H9 (cell line): ENCODE measurements at regions not wholly inside any gene's neighbourhood (a gene's known extent, or its start where the extent isn't known, plus 50 kb on each side); places are given as distances from the start of the nearest gene placed in this dataset.

Experiments
- DNase-seq: peaks from one replicate; pipeline ENCODE4 v3.0.0-alpha.2; 2017
- H2AFZ ChIP-seq: one replicate; pipeline ENCODE4 v1.6.1; 2013; ENCODE audit warnings: mild to moderate bottlenecking, low read length, control low read depth, moderate library complexity
- H2AK5ac ChIP-seq: 2 replicates; pipeline ENCODE4 v1.6.1; 2013; ENCODE audit warnings: low read length, control low read depth, mixed read lengths; ENCODE audit not compliant: insufficient read length
- H2BK120ac ChIP-seq: one replicate; pipeline ENCODE4 v1.6.1; 2013; ENCODE audit warnings: low read depth, mild to moderate bottlenecking, low read length, control low read depth, inconsistent platforms; ENCODE audit not compliant: poor library complexity, severe bottlenecking
- H2BK12ac ChIP-seq: 2 replicates; pipeline ENCODE4 v1.6.1; 2013; ENCODE audit warnings: low read length, control low read depth, mixed read lengths, low read depth; ENCODE audit not compliant: insufficient read length
- H2BK15ac ChIP-seq: 2 replicates; pipeline ENCODE4 v1.6.1; 2013; ENCODE audit warnings: low read depth, low read length, control low read depth
- H2BK20ac ChIP-seq: one replicate; pipeline ENCODE4 v1.6.1; 2013; ENCODE audit warnings: low read depth, mild to moderate bottlenecking, low read length, control low read depth, inconsistent platforms; ENCODE audit not compliant: poor library complexity, severe bottlenecking
- H2BK5ac ChIP-seq: 2 replicates; pipeline ENCODE4 v1.6.1; 2013; ENCODE audit warnings: low read length, control low read depth, mixed read lengths; ENCODE audit not compliant: insufficient read length
- H3K14ac ChIP-seq: 2 replicates; pipeline ENCODE4 v1.6.1; 2013; ENCODE audit warnings: low read length, control low read depth; ENCODE audit not compliant: insufficient read depth
- H3K18ac ChIP-seq: 2 replicates; pipeline ENCODE4 v1.6.1; 2013; ENCODE audit warnings: low read depth, mild to moderate bottlenecking, mixed read lengths, low read length, control low read depth; ENCODE audit not compliant: insufficient read length
- H3K23ac ChIP-seq: 2 replicates; pipeline ENCODE4 v1.6.1; 2013; ENCODE audit warnings: low read length, control low read depth, mixed read lengths, low read depth; ENCODE audit not compliant: insufficient read length
- H3K23me2 ChIP-seq: 2 replicates; pipeline ENCODE4 v1.6.1; 2013; ENCODE audit warnings: low read depth, mild to moderate bottlenecking, mixed read lengths, low read length, control low read depth; ENCODE audit not compliant: insufficient read length, poor library complexity, severe bottlenecking
- H3K27ac ChIP-seq: 2 replicates; pipeline ENCODE4 v1.5.1; 2013; ENCODE audit warnings: low read length, control low read depth, mixed read lengths, low read depth; ENCODE audit not compliant: insufficient read length
- H3K27me3 ChIP-seq: 2 replicates; pipeline ENCODE4 v1.6.1; 2013; ENCODE audit warnings: low read length, control low read depth, inconsistent platforms; ENCODE audit not compliant: insufficient read depth
- H3K4ac ChIP-seq: 2 replicates; pipeline ENCODE4 v1.6.1; 2013; ENCODE audit warnings: low read depth, mild to moderate bottlenecking, control low read depth, inconsistent platforms, low read length, moderate library complexity
- H3K4me1 ChIP-seq: 2 replicates; pipeline ENCODE4 v1.6.1; 2013; ENCODE audit warnings: low read length, control low read depth, inconsistent platforms; ENCODE audit not compliant: insufficient read depth
- H3K4me2 ChIP-seq: 2 replicates; pipeline ENCODE4 v1.6.1; 2013; ENCODE audit warnings: low read length, control low read depth, mixed read lengths; ENCODE audit not compliant: insufficient read length, insufficient read depth
- H3K56ac ChIP-seq: 2 replicates; pipeline ENCODE4 v1.6.1; 2013; ENCODE audit warnings: low read depth, mild to moderate bottlenecking, mixed read lengths, low read length, control low read depth; ENCODE audit not compliant: insufficient read length
- H3K79me1 ChIP-seq: 2 replicates; pipeline ENCODE4 v1.6.1; 2013; ENCODE audit warnings: low read depth, mild to moderate bottlenecking, moderate library complexity, low read length, control low read depth, inconsistent platforms; ENCODE audit not compliant: insufficient read depth, poor library complexity, severe bottlenecking
- H3K79me2 ChIP-seq: 2 replicates; pipeline ENCODE4 v1.6.1; 2013; ENCODE audit warnings: low read length, control low read depth, inconsistent platforms; ENCODE audit not compliant: insufficient read depth
- H3K9ac ChIP-seq: 2 replicates; pipeline ENCODE4 v1.6.1; 2013; ENCODE audit warnings: low read length, control low read depth, mixed read lengths; ENCODE audit not compliant: insufficient read length; ENCODE audit errors: extremely low read depth
- H3K9me3 ChIP-seq: one replicate; pipeline ENCODE4 v1.6.1; 2013; ENCODE audit warnings: low read depth, low read length, inconsistent platforms; ENCODE audit not compliant: control insufficient read depth
- H3T11ph ChIP-seq: one replicate; pipeline ENCODE4 v1.6.1; 2013; ENCODE audit warnings: mild to moderate bottlenecking, low read length, control low read depth, inconsistent platforms
- H4K20me1 ChIP-seq: one replicate; pipeline ENCODE4 v1.6.1; 2013; ENCODE audit not compliant: control insufficient read depth, insufficient read length, insufficient read depth
- H4K5ac ChIP-seq: 2 replicates; pipeline ENCODE4 v1.6.1; 2013; ENCODE audit warnings: low read depth, mild to moderate bottlenecking, mixed read lengths, low read length, control low read depth; ENCODE audit not compliant: insufficient read length
- H4K8ac ChIP-seq: replicated peaks from 2 replicates; pipeline ENCODE4 v1.6.1; 2013; ENCODE audit warnings: low read length, control low read depth, mixed read lengths, low read depth; ENCODE audit not compliant: insufficient read length
- H4K91ac ChIP-seq: 2 replicates; pipeline ENCODE4 v1.6.1; 2013; ENCODE audit warnings: low read depth, mild to moderate bottlenecking, moderate library complexity, mixed read lengths, low read length, control low read depth; ENCODE audit not compliant: insufficient read length
- H3K27ac Mint-ChIP-seq, 3 experiments: 2 replicates in 2 of 3; 3 replicates in 1 of 3; pipeline ENCODE4 v1.8.0; 2020 to 2021; ENCODE audit warnings: mixed read lengths in 3 of 3, mild to moderate bottlenecking in 1 of 3, moderate library complexity in 1 of 3
- H3K27me3 Mint-ChIP-seq: 2 replicates; pipeline ENCODE4 v1.8.0; 2021; ENCODE audit warnings: low read depth, mild to moderate bottlenecking, moderate library complexity, mixed read lengths
- H3K36me3 Mint-ChIP-seq, 3 experiments: 2 replicates in 2 of 3; 3 replicates in 1 of 3; pipeline ENCODE4 v1.8.0; 2020 to 2021; ENCODE audit warnings: low read depth in 3 of 3, mixed read lengths in 3 of 3; ENCODE audit not compliant: insufficient read depth in 1 of 3
- H3K4me1 Mint-ChIP-seq, 2 experiments: 2 replicates each; pipeline ENCODE4 v1.8.0; 2020; ENCODE audit warnings: mixed read lengths in 2 of 2
- H3K4me3 Mint-ChIP-seq, 2 experiments: 2 replicates in 1 of 2; 3 replicates in 1 of 2; pipeline ENCODE4 v1.8.0; 2020 to 2021; ENCODE audit warnings: mild to moderate bottlenecking in 2 of 2, mixed read lengths in 2 of 2, moderate library complexity in 1 of 2
- H3K9me3 Mint-ChIP-seq, 2 experiments: 2 replicates in 1 of 2; 3 replicates in 1 of 2; pipeline ENCODE4 v1.8.0; 2020; ENCODE audit warnings: mild to moderate bottlenecking in 2 of 2, mixed read lengths in 2 of 2, moderate library complexity in 1 of 2
- CTCF ChIP-seq: fragments of 200-600 bp; sonication (generic); conservative IDR thresholded peaks from 3 replicates; pipeline ENCODE4 v1.8.0; 2021; ENCODE audit warnings: antibody characterized with exemption, mild to moderate bottlenecking
- WGBS: extraction: QIAGEN DNeasy Blood & Tissue Kit; methylation state at CpG from one replicate; pipeline ENCODE4 v1.1.7; 2013; ENCODE audit warnings: missing lambda C conversion rate, low lambda C conversion rate, mixed read lengths; ENCODE audit not compliant: insufficient read length; ENCODE audit errors: extremely low coverage; 5-methylcytosine and 5-hydroxymethylcytosine counted together

GRCh38 chr19:30276883-30277280 is 95.3 kb upstream of the ZNF536 start:
- H3K79me2 ChIP-seq, result no peaks in the 10 kb centered on the region
- Mint-ChIP-seq H3K36me3 (peaks cover 5 to 14% (median 9%) of the 10 kb centered on the region in 3 experiments), H3K4me1 (peaks cover 43 to 44% of the 10 kb centered on the region in 2 experiments), H3K27me3 (peaks cover 10% of the 10 kb centered on the region), H3K27ac (peak overlapping the region in 1 of 3 experiments; percentile 15; a peak in 1 of 7 replicates), H3K9me3 (peaks cover 14% of the 10 kb centered on the region in 2 experiments), H3K4me3 (peak overlapping the region in 1 of 2 experiments; percentile 11; a peak in 1 of 5 replicates)
- H3K27me3 ChIP-seq, result no peaks in the 10 kb centered on the region
- H2AFZ ChIP-seq, result no peak overlapping the region
- H4K20me1 ChIP-seq, result no peaks in the 10 kb centered on the region
- H4K5ac ChIP-seq, result no peak overlapping the region
- H4K91ac ChIP-seq, result no peak overlapping the region
- TF ChIP-seq CTCF, result no peak
- H3K23me2 ChIP-seq, result no peaks in the 10 kb centered on the region
- no peak overlapping the region for H2BK12ac ChIP-seq
- peaks cover 5% of the 10 kb centered on the region; the same call in 1 of the 2 replicates for H3K4me1 ChIP-seq
- H2AK5ac ChIP-seq, result no peak overlapping the region
- H4K8ac ChIP-seq, result no peak overlapping the region
- DNase-seq, result no peak
- no peak overlapping the region for H3K14ac ChIP-seq
- no peak overlapping the region for H3K56ac ChIP-seq
- H3K4ac ChIP-seq, result no peak overlapping the region
- peaks cover 9% of the 10 kb centered on the region for H3K9me3 ChIP-seq
- no peak overlapping the region for H3K27ac ChIP-seq
- no peak overlapping the region for H3K23ac ChIP-seq
- H2BK5ac ChIP-seq, result no peak overlapping the region
- H2BK15ac ChIP-seq, result no peak overlapping the region
- no CpG with 5 or more reads among the region's 3 CpGs for WGBS
- no peak overlapping the region for H3K4me2 ChIP-seq
- no peak overlapping the region for H2BK20ac ChIP-seq
- no peak overlapping the region for H3K18ac ChIP-seq
- H3K79me1 ChIP-seq, result no peaks in the 10 kb centered on the region
- no peak overlapping the region for H3T11ph ChIP-seq
- H3K9ac ChIP-seq, result no peak overlapping the region
- H2BK120ac ChIP-seq, result no peak overlapping the region
